HCT116 (cell line): ENCODE measurements at regions not wholly inside any gene's neighbourhood (a gene's known extent, or its start where the extent isn't known, plus 50 kb on each side); places are given as distances from the start of the nearest gene placed in this dataset.

Experiments used
- ATAC-seq: fragments of 200-7000 bp; cut with Tn5 transposase; 2 replicates; pipeline ENCODE4 v1.9.1; 2020; ENCODE audit warnings: mild to moderate bottlenecking, moderate library complexity
- BruUV-seq: library from RNA; stranded (reverse); fragments of 400-500 nt; replicated peaks from 2 replicates; lab custom pipeline; 2021; lab: Mats Ljungman, UMichigan
- CTCF ChIA-PET: fragments of 300-600 bp; sonication (Branson Sonifier 250); formaldehyde crosslinking; loops from one replicate; lab custom pipeline; 2021; ENCODE audit warnings: antibody characterized with exemption; lab: Charles Lee
- POLR2A ChIA-PET: fragments of 300-600, 350-600 bp; sonication (Branson Sonifier 250); formaldehyde crosslinking; loops from one replicate; lab custom pipeline; 2021; ENCODE audit warnings: antibody characterized with exemption; lab: Charles Lee
- RAD21 ChIA-PET, 2 experiments: fragments of 300-600 bp; sonication (Branson Sonifier 250); formaldehyde crosslinking; loops; one replicate each; lab custom pipeline; 2023; ENCODE audit warnings: low total read pairs in 2 of 2; ENCODE audit not compliant: uncharacterized antibody in 2 of 2, unreplicated experiment in 2 of 2, low non-redundant PET in 1 of 2; lab: Charles Lee
- DNase-seq: peaks from one replicate; pipeline ENCODE4 v3.0.0-alpha.2; 2010; ENCODE audit warnings: low read depth, low spot score
- H2AFZ ChIP-seq: fragments of 200-600 bp; shearing (Covaris generic), sonication (generic); 2 replicates; pipeline ENCODE4 v1.6.1; 2017; ENCODE audit warnings: low read depth, mixed run types, mixed read lengths, antibody characterized with exemption, low read length; ENCODE audit not compliant: poor library complexity, severe bottlenecking
- H3K27ac ChIP-seq: 2 replicates; pipeline ENCODE4 v1.5.1; 2012; ENCODE audit warnings: low read depth, low read length
- H3K27me3 ChIP-seq: fragments of 200-600 bp; sonication (generic); 2 replicates; pipeline ENCODE4 v1.6.1; 2016; ENCODE audit warnings: mixed run types, low read length, mixed read lengths; ENCODE audit not compliant: insufficient read depth
- H3K36me3 ChIP-seq, 2 experiments: fragments of 200-500 bp in 1 of 2; fragments of 200-600 bp in 1 of 2; sonication (Bioruptor generic) in 1 of 2; sonication (generic) in 1 of 2; 2 replicates each; pipeline versions ENCODE4 v1.5.1 to v1.6.1; 2014 to 2016; ENCODE audit warnings: low read length in 2 of 2, inconsistent platforms in 1 of 2, mixed read lengths in 1 of 2, mixed run types in 1 of 2; ENCODE audit not compliant: insufficient read depth in 2 of 2, control insufficient read depth in 1 of 2
- H3K4me1 ChIP-seq, 2 experiments: fragments of 200-600 bp in 1 of 2; sonication (generic) in 1 of 2; 2 replicates each; pipeline versions ENCODE4 v1.5.1 to v1.6.1; 2012 to 2017; ENCODE audit warnings: low read length in 2 of 2, inconsistent platforms in 1 of 2, mild to moderate bottlenecking in 1 of 2, mixed read lengths in 1 of 2, mixed run types in 1 of 2, moderate library complexity in 1 of 2; ENCODE audit not compliant: insufficient read depth in 2 of 2, control insufficient read depth in 1 of 2
- H3K4me2 ChIP-seq: fragments of 200-600 bp; sonication (generic); 2 replicates; pipeline ENCODE4 v1.6.1; 2017; ENCODE audit warnings: mixed run types, low read length, mixed read lengths
- H3K4me3 ChIP-seq, 2 experiments: fragments of 200-600 bp in 1 of 2; sonication (generic) in 1 of 2; replicated peaks in 1 of 2; 2 replicates each; pipeline ENCODE4 v1.5.1; 2011 to 2016; ENCODE audit warnings: low read length in 2 of 2, control low read depth in 1 of 2, low read depth in 1 of 2, mild to moderate bottlenecking in 1 of 2, mixed read lengths in 1 of 2, mixed run types in 1 of 2
- H3K79me2 ChIP-seq: fragments of 200-600 bp; sonication (generic); 2 replicates; pipeline ENCODE4 v1.6.1; 2017; ENCODE audit warnings: mild to moderate bottlenecking, mixed run types, low read length, moderate library complexity, mixed read lengths; ENCODE audit not compliant: insufficient read depth
- H3K9ac ChIP-seq: fragments of 200-600 bp; sonication (generic); 2 replicates; pipeline ENCODE4 v1.6.1; 2016; ENCODE audit warnings: low read length, mixed read lengths
- H3K9me2 ChIP-seq: fragments of 200-600 bp; sonication (generic), shearing (Covaris generic); 2 replicates; pipeline ENCODE4 v1.6.1; 2017; ENCODE audit warnings: mixed run types, mild to moderate bottlenecking, moderate library complexity; ENCODE audit not compliant: insufficient read depth
- H3K9me3 ChIP-seq, 2 experiments: fragments of 200-500 bp in 1 of 2; fragments of 200-600 bp in 1 of 2; sonication (Bioruptor generic) in 1 of 2; sonication (generic) in 1 of 2; 2 replicates each; pipeline ENCODE4 v1.6.1; 2014 to 2017; ENCODE audit warnings: low read length in 2 of 2, mixed read lengths in 2 of 2, inconsistent platforms in 1 of 2, low read depth in 1 of 2, mild to moderate bottlenecking in 1 of 2, mixed run types in 1 of 2, moderate library complexity in 1 of 2; ENCODE audit not compliant: control insufficient read depth in 1 of 2, insufficient read depth in 1 of 2
- H4K20me1 ChIP-seq: fragments of 200-600 bp; sonication (generic), shearing (Covaris generic); 2 replicates; pipeline ENCODE4 v1.6.1; 2017; ENCODE audit warnings: mixed run types, mild to moderate bottlenecking, moderate library complexity; ENCODE audit not compliant: insufficient read depth
- CBX3 ChIP-seq: IDR thresholded peaks from 2 replicates; pipeline ENCODE4 v1.6.1; 2012; ENCODE audit warnings: low read depth
- FOSL1 ChIP-seq: IDR thresholded peaks from 2 replicates; pipeline ENCODE4 v1.6.1; 2012; ENCODE audit warnings: low read depth
- POLR2A ChIP-seq: IDR thresholded peaks from 2 replicates; pipeline ENCODE4 v1.7.0; 2011; ENCODE audit warnings: borderline replicate concordance; ENCODE audit not compliant: insufficient read depth, insufficient read length; ENCODE audit errors: extremely low read depth
- SP1 ChIP-seq: IDR thresholded peaks from 2 replicates; pipeline ENCODE4 v1.6.1; 2012; ENCODE audit warnings: low read depth
- TCF7L2 ChIP-seq: IDR thresholded peaks from 2 replicates; pipeline ENCODE4 v1.7.0; 2011; ENCODE audit warnings: borderline replicate concordance, inconsistent platforms; ENCODE audit not compliant: insufficient read depth, insufficient read length; ENCODE audit errors: extremely low read depth
- ZFX ChIP-seq: fragments of 450-650 bp; IDR thresholded peaks from 2 replicates; pipeline ENCODE4 v1.6.1; 2017
- ZNF274 ChIP-seq: fragments of 200-500 bp; sonication (Bioruptor generic); IDR thresholded peaks from 2 replicates; pipeline ENCODE4 v1.6.1; 2014; ENCODE audit warnings: mild to moderate bottlenecking, low read depth, low read length, inconsistent platforms
- intact Hi-C: fragments of 100-400 bp; cut with micrococcal nuclease; formaldehyde crosslinking; loops from 2 replicates; pipeline ENCODE4 v1.10.0; 2022
- TF ChIP-seq, protein P1 (sequence below): IDR thresholded peaks from 2 replicates; pipeline ENCODE4 v1.6.1; 2012; ENCODE audit warnings: low read depth
- TF ChIP-seq, protein P2 (sequence below), 3 experiments: fragments of 200-600 bp in 1 of 3; sonication (generic) in 1 of 3; IDR thresholded peaks in 2 of 3; conservative IDR thresholded peaks in 1 of 3; 2 replicates each; pipeline ENCODE4 v1.5.1; 2012 to 2017; ENCODE audit warnings: low read depth in 2 of 3, low read length in 2 of 3, antibody characterized with exemption in 1 of 3, borderline replicate concordance in 1 of 3, control low read depth in 1 of 3, mild to moderate bottlenecking in 1 of 3, mixed read lengths in 1 of 3, mixed run types in 1 of 3, moderate library complexity in 1 of 3; ENCODE audit not compliant: insufficient read depth in 1 of 3

DNA sequence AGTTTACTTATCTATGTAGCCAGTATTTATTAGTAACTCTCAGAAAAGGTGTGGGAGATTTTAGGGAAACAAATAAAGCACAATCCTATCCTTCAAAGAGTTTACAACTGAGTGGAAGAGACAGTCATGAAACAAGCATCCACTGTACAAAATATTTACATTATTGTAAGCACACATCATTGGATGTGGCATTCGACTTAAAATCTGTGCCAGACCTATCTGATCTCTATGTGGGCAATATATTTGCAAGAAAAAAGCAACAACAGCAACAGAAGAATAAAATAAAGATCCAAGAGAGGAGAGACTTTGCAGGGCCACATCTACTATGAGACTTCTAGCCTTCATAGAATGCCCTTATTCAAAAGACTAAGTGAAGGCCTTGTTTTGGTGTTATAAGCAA lies 882.1 kb upstream of the PIK3C3 start:
- Histone ChIP-seq H3K36me3 (no peaks in the 10 kb centered on the region), H3K4me1 (no peaks in the 10 kb centered on the region), H3K27me3 (no peaks in the 10 kb centered on the region), H3K27ac (no peak overlapping the region), H3K4me3 (no peak overlapping the region), H2AFZ (no peak overlapping the region), H3K79me2 (no peaks in the 10 kb centered on the region), H3K9me3 (peaks cover 21 to 32% of the 10 kb centered on the region in 2 experiments; a peak in 3 of 4 replicates), H4K20me1 (no peaks in the 10 kb centered on the region), H3K9me2 (no peaks in the 10 kb centered on the region), H3K4me2 (no peak overlapping the region), H3K9ac (no peak overlapping the region)
- BruUV-seq: no TSS peak
- POLR2A ChIA-PET: no interaction called here
- DNase-seq (no peak), ATAC-seq (no peak)
- TF ChIP-seq, protein P1, sequence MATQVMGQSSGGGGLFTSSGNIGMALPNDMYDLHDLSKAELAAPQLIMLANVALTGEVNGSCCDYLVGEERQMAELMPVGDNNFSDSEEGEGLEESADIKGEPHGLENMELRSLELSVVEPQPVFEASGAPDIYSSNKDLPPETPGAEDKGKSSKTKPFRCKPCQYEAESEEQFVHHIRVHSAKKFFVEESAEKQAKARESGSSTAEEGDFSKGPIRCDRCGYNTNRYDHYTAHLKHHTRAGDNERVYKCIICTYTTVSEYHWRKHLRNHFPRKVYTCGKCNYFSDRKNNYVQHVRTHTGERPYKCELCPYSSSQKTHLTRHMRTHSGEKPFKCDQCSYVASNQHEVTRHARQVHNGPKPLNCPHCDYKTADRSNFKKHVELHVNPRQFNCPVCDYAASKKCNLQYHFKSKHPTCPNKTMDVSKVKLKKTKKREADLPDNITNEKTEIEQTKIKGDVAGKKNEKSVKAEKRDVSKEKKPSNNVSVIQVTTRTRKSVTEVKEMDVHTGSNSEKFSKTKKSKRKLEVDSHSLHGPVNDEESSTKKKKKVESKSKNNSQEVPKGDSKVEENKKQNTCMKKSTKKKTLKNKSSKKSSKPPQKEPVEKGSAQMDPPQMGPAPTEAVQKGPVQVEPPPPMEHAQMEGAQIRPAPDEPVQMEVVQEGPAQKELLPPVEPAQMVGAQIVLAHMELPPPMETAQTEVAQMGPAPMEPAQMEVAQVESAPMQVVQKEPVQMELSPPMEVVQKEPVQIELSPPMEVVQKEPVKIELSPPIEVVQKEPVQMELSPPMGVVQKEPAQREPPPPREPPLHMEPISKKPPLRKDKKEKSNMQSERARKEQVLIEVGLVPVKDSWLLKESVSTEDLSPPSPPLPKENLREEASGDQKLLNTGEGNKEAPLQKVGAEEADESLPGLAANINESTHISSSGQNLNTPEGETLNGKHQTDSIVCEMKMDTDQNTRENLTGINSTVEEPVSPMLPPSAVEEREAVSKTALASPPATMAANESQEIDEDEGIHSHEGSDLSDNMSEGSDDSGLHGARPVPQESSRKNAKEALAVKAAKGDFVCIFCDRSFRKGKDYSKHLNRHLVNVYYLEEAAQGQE: no peak
- TF ChIP-seq TCF7L2 (no peak), ZNF274 (no peak)
- RAD21 ChIA-PET: no interaction called here
- CTCF ChIA-PET: no interaction called here
- intact Hi-C loops: no loop called here

DNA sequence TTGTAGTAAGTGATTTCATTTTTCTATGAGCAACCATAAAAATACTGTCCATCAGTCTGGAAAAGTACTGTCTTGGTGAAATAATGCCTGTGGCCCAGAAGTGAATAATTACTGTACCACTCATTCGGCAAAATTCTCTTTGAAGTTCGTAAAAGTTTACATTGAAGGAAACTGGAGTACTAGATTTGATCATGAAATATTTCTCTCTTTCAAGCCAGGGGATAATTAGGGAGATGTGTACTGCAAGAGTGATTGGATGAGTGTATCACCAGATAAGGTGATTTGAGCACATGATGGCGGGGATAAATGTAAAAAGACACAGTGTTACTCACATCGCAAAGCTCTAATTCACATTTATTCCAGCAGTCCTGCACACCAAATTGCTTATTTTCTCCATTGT lies 883.2 kb upstream of the PIK3C3 start:
- no peak for TF ChIP-seq SP1
- no peak for TF ChIP-seq TCF7L2
- no peak for TF ChIP-seq POLR2A
- TF ChIP-seq, protein P2, sequence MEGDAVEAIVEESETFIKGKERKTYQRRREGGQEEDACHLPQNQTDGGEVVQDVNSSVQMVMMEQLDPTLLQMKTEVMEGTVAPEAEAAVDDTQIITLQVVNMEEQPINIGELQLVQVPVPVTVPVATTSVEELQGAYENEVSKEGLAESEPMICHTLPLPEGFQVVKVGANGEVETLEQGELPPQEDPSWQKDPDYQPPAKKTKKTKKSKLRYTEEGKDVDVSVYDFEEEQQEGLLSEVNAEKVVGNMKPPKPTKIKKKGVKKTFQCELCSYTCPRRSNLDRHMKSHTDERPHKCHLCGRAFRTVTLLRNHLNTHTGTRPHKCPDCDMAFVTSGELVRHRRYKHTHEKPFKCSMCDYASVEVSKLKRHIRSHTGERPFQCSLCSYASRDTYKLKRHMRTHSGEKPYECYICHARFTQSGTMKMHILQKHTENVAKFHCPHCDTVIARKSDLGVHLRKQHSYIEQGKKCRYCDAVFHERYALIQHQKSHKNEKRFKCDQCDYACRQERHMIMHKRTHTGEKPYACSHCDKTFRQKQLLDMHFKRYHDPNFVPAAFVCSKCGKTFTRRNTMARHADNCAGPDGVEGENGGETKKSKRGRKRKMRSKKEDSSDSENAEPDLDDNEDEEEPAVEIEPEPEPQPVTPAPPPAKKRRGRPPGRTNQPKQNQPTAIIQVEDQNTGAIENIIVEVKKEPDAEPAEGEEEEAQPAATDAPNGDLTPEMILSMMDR (IDR thresholded peaks at IDR 0.05 in 2 of 3, conservative IDR thresholded peaks at IDR 0.05 in 1 of 3; ENCODE audit: borderline replicate concordance in 1 of 3, insufficient read depth in 1 of 3, low read depth in 2 of 3, low read length in 2 of 3): no peak
- TF ChIP-seq FOSL1: no peak
- no peak for TF ChIP-seq ZFX
- no peak for TF ChIP-seq ZNF274
- TF ChIP-seq CBX3: no peak
- no peak overlapping the region for H3K4me3 ChIP-seq
- H3K27me3 ChIP-seq: no peaks in the 10 kb centered on the region
- ChIA-PET POLR2A (no interaction called here), CTCF (no interaction called here), RAD21 (no interaction called here)
- H3K9me2 ChIP-seq: no peaks in the 10 kb centered on the region
- H3K27ac ChIP-seq: no peak overlapping the region
- no TSS peak for BruUV-seq
- H2AFZ ChIP-seq: no peak overlapping the region
- H3K9ac ChIP-seq: no peak overlapping the region
- no peaks in the 10 kb centered on the region for H4K20me1 ChIP-seq
- no peak overlapping the region for H3K4me2 ChIP-seq
- no peaks in the 10 kb centered on the region for H3K4me1 ChIP-seq
- no peaks in the 10 kb centered on the region for H3K36me3 ChIP-seq
- H3K79me2 ChIP-seq: no peaks in the 10 kb centered on the region
- peaks cover 21 to 29% of the 10 kb centered on the region in 2 experiments; a peak in 3 of 4 replicates for H3K9me3 ChIP-seq
- DNase-seq (no peak), ATAC-seq (no peak)
- intact Hi-C loops: no loop called here
